ENCODE measurements at regions not wholly inside any gene's neighbourhood (a gene's known extent, or its start where the extent isn't known, plus 50 kb on each side); places are given as distances from the start of the nearest gene placed in this dataset.

GRCh38 chr2:65878011-65878340 lies 445.6 kb upstream of the SPRED2 start (continued):
- TF ChIP-seq SAP30 (IDR thresholded peaks at IDR 0.05; ENCODE audit: insufficient read depth, insufficient replicate concordance, low read length), result no peak
- no peak for TF ChIP-seq SRF (IDR thresholded peaks at IDR 0.05; ENCODE audit: low read depth, low read length)
- TF ChIP-seq GABPA (IDR thresholded peaks at IDR 0.05; ENCODE audit: borderline replicate concordance, insufficient read depth, low read length), result no peak
- no peak for TF ChIP-seq NRF1 (IDR thresholded peaks at IDR 0.05; ENCODE audit: low read depth, low read length)
- TF ChIP-seq KDM5A (IDR thresholded peaks at IDR 0.05; ENCODE audit: low read length), result no peak
- TF ChIP-seq EGR1 (IDR thresholded peaks at IDR 0.05; ENCODE audit: borderline replicate concordance, low read depth, low read length), result no peak
